Vagina (tissue), 2 donors: ENCODE measurements at regions not wholly inside any gene's neighbourhood (a gene's known extent, or its start where the extent isn't known, plus 50 kb on each side); places are given as distances from the start of the nearest gene placed in this dataset.

Experiments
- CTCF ChIP-seq, 3 experiments: fragments of 450-650 bp in 2 of 3; fragments of 200-600 bp in 1 of 3; sonication (generic) in 1 of 3; IDR thresholded peaks; one replicate each; pipeline ENCODE4 v1.5.1; 2017 to 2019; ENCODE audit warnings: antibody characterized with exemption in 3 of 3, mild to moderate bottlenecking in 2 of 3, moderate library complexity in 2 of 3
- POLR2AphosphoS5 ChIP-seq, 2 donors: sonication (generic); formaldehyde crosslinking; IDR thresholded peaks; one replicate each; pipeline ENCODE4 v1.9.0; 2017; ENCODE audit warnings: antibody characterized with exemption in 2 of 2, mild to moderate bottlenecking in 2 of 2, low read depth in 1 of 2; ENCODE audit not compliant: insufficient read depth in 1 of 2

- no peak for TF ChIP-seq CTCF (IDR thresholded peaks at IDR 0.05)
- no peak for TF ChIP-seq POLR2AphosphoS5 (IDR thresholded peaks at IDR 0.05; ENCODE audit: insufficient read depth in 1 of 2, low read depth in 1 of 2)
Measured at GRCh38 chrX:3540105-3540504, 173.3 kb downstream of the PRKX start.
